GM12892 (cell line): ENCODE measurements at regions not wholly inside any gene's neighbourhood (a gene's known extent, or its start where the extent isn't known, plus 50 kb on each side); places are given as distances from the start of the nearest gene placed in this dataset.

Experiments
- POLR2A ChIP-seq: IDR thresholded peaks from 2 replicates; pipeline ENCODE4 v1.6.1; 2011; ENCODE audit warnings: low read depth, low read length, control low read depth
- POLR2AphosphoS5 ChIP-seq: IDR thresholded peaks from 2 replicates; pipeline ENCODE4 v1.6.1; 2011; ENCODE audit warnings: low read depth, low read length, control low read depth
- TAF1 ChIP-seq: IDR thresholded peaks from 2 replicates; pipeline ENCODE4 v1.6.1; 2011; ENCODE audit warnings: low read depth, mild to moderate bottlenecking, control low read depth, low read length, borderline replicate concordance

DNA sequence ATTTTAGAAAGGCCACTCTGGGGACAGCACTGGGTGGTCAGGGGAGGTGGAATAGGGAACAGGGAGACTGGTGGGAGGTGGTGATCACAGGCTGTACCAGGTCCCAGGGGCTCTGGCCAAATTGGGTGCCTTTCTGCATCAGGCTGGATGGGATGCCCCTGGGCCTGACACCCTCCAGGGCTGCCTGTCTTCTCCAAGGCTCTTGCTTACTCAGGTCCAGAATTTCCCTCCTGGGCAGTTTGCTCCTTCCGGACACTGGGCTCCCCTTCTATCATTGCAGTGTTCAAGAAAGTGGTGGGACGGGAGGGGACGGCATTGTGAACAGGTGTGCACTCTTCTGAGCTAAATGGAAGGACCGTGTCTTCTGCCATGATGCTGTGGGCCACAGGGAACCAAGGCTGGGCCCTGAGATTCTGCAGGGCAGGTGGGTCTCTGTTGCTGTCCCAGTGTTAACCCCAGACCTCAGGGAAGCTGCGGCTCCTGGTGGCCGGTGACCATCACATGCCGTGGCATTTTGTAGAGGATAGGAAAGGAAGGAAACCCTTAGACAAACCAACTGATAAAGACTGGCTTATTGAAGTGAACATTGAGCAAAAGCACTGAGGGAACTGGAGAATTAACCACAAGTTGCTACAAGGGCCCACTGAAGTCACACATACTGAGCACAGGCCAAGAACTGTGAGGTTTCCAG is 93.7 kb upstream of the HS6ST1 start:
- TF ChIP-seq TAF1 (no peak), POLR2A (no peak), POLR2AphosphoS5 (no peak)
